SK-N-MC (cell line): ENCODE measurements at regions not wholly inside any gene's neighbourhood (a gene's known extent, or its start where the extent isn't known, plus 50 kb on each side); places are given as distances from the start of the nearest gene placed in this dataset.

ENCODE experiments used
- EZH2 ChIP-seq: fragments of 200-600 bp; sonication (generic); IDR thresholded peaks from one replicate; pipeline ENCODE4 v1.6.1; 2017; ENCODE audit warnings: antibody characterized with exemption
- POLR2AphosphoS5 ChIP-seq: IDR thresholded peaks from 2 replicates; pipeline ENCODE4 v1.6.1; 2012; ENCODE audit warnings: mild to moderate bottlenecking, low read depth, low read length, borderline replicate concordance

DNA sequence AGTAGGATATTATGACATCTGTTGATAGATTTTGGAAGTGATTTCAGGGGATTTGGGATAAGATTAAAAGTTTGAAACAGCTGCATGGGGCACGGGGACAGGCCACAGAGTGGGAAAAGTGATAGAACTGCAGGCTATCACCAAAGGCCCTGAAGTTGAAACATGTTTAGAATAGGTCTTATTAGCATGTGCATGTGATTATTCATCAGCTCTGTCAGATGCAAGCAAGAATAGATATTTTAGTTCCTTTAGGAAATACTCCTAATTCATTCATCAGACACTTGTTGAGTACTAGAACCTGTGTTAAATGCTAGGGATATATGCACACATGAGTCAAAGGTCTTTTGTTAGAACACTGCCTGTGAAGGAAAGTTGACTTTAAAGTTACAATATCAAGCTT is 261.2 kb upstream of the MAN1A1 start:
- no peak for TF ChIP-seq POLR2AphosphoS5
- no peak for TF ChIP-seq EZH2
